ENCODE measurements at regions not wholly inside any gene's neighbourhood (a gene's known extent, or its start where the extent isn't known, plus 50 kb on each side); places are given as distances from the start of the nearest gene placed in this dataset.

GRCh38 chr16:26651884-26652283 lies 414.8 kb upstream of the C16orf82 start:
- Histone ChIP-seq H3K36me3 (ENCODE audit: insufficient read depth) (no peaks in the 10 kb centered on the region), H3K27ac (ENCODE audit: low read depth) (no peak overlapping the region), H3K4me1 (ENCODE audit: insufficient read depth) (no peaks in the 10 kb centered on the region), H3K4me3 (ENCODE audit: low read depth, low read length) (no peak overlapping the region)
- DNase-seq (ENCODE audit: extremely low spot score), result no peak
- 93% methylated on average over 1 of the region's 1 CpG for WGBS

GRCh38 chr16:26658486-26658885 lies 408.2 kb upstream of the C16orf82 start:
- DNase-seq (ENCODE audit: extremely low spot score), result no peak
- H3K4me3 ChIP-seq (ENCODE audit: low read depth, low read length), result no peak overlapping the region
- H3K27ac ChIP-seq (ENCODE audit: low read depth), result no peak overlapping the region
- WGBS, result 69% methylated on average over 2 of the region's 2 CpGs
- H3K4me1 ChIP-seq (ENCODE audit: insufficient read depth), result no peaks in the 10 kb centered on the region
- H3K36me3 ChIP-seq (ENCODE audit: insufficient read depth), result no peaks in the 10 kb centered on the region

GRCh38 chr16:26658915-26659314 lies 407.8 kb upstream of the C16orf82 start:
- Histone ChIP-seq H3K36me3 (ENCODE audit: insufficient read depth) (no peaks in the 10 kb centered on the region), H3K4me3 (ENCODE audit: low read depth, low read length) (no peak overlapping the region), H3K27ac (ENCODE audit: low read depth) (no peak overlapping the region), H3K4me1 (ENCODE audit: insufficient read depth) (no peaks in the 10 kb centered on the region)
- 57% methylated on average over 2 of the region's 2 CpGs for WGBS
- DNase-seq (ENCODE audit: extremely low spot score), result no peak

- Histone ChIP-seq H3K4me3 (ENCODE audit: low read depth, low read length) (no peak overlapping the region), H3K27ac (ENCODE audit: low read depth) (no peak overlapping the region), H3K36me3 (ENCODE audit: insufficient read depth) (no peaks in the 10 kb centered on the region), H3K4me1 (ENCODE audit: insufficient read depth) (no peaks in the 10 kb centered on the region)
- no peak for DNase-seq (ENCODE audit: extremely low spot score)
- WGBS, result 79% methylated on average over 4 of the region's 4 CpGs
These were observed 402.6 kb upstream of the C16orf82 start for GRCh38 chr16:26664086-26664485.

- Histone ChIP-seq H3K4me3 (ENCODE audit: low read depth, low read length) (no peak overlapping the region), H3K36me3 (ENCODE audit: insufficient read depth) (no peaks in the 10 kb centered on the region), H3K27ac (ENCODE audit: low read depth) (no peak overlapping the region), H3K4me1 (ENCODE audit: insufficient read depth) (no peaks in the 10 kb centered on the region)
- DNase-seq (ENCODE audit: extremely low spot score), result no peak
- WGBS, result 41% methylated on average over 13 of the region's 13 CpGs
These were observed 401.4 kb upstream of the C16orf82 start for GRCh38 chr16:26665166-26665939.

GRCh38 chr16:26666486-26666885 lies 400.2 kb upstream of the C16orf82 start:
- no peak for DNase-seq (ENCODE audit: extremely low spot score)
- Histone ChIP-seq H3K27ac (ENCODE audit: low read depth) (no peak overlapping the region), H3K4me3 (ENCODE audit: low read depth, low read length) (no peak overlapping the region), H3K4me1 (ENCODE audit: insufficient read depth) (no peaks in the 10 kb centered on the region), H3K36me3 (ENCODE audit: insufficient read depth) (no peaks in the 10 kb centered on the region)
- 66% methylated on average over 2 of the region's 2 CpGs for WGBS

- 66% methylated on average over 12 of the region's 12 CpGs for WGBS
- Histone ChIP-seq H3K36me3 (ENCODE audit: insufficient read depth) (no peaks in the 10 kb centered on the region), H3K4me1 (ENCODE audit: insufficient read depth) (no peaks in the 10 kb centered on the region), H3K27ac (ENCODE audit: low read depth) (no peak overlapping the region), H3K4me3 (ENCODE audit: low read depth, low read length) (no peak overlapping the region)
- no peak for DNase-seq (ENCODE audit: extremely low spot score)
These were observed 399.4 kb upstream of the C16orf82 start for GRCh38 chr16:26667307-26667706.

- no peak overlapping the region for H3K27ac ChIP-seq (ENCODE audit: low read depth)
- H3K4me3 ChIP-seq (ENCODE audit: low read depth, low read length), result no peak overlapping the region
- WGBS, result 31% methylated on average over 8 of the region's 8 CpGs
- H3K4me1 ChIP-seq (ENCODE audit: insufficient read depth), result no peaks in the 10 kb centered on the region
- H3K36me3 ChIP-seq (ENCODE audit: insufficient read depth), result no peaks in the 10 kb centered on the region
- DNase-seq (ENCODE audit: extremely low spot score), result no peak
These were observed 398.7 kb upstream of the C16orf82 start for GRCh38 chr16:26668026-26668425.

- no peak for DNase-seq (ENCODE audit: extremely low spot score)
- WGBS, result 61% methylated on average over 6 of the region's 6 CpGs
- Histone ChIP-seq H3K36me3 (ENCODE audit: insufficient read depth) (no peaks in the 10 kb centered on the region), H3K4me3 (ENCODE audit: low read depth, low read length) (no peak overlapping the region), H3K4me1 (ENCODE audit: insufficient read depth) (no peaks in the 10 kb centered on the region), H3K27ac (ENCODE audit: low read depth) (no peak overlapping the region)
These were observed 394.5 kb upstream of the C16orf82 start for GRCh38 chr16:26672206-26672605.

- WGBS, result 87% methylated on average over 3 of the region's 3 CpGs
- no peaks in the 10 kb centered on the region for H3K4me1 ChIP-seq (ENCODE audit: insufficient read depth)
- no peak overlapping the region for H3K27ac ChIP-seq (ENCODE audit: low read depth)
- no peak overlapping the region for H3K4me3 ChIP-seq (ENCODE audit: low read depth, low read length)
- DNase-seq (ENCODE audit: extremely low spot score), result no peak
- H3K36me3 ChIP-seq (ENCODE audit: insufficient read depth), result no peaks in the 10 kb centered on the region
These were observed 393.7 kb upstream of the C16orf82 start for GRCh38 chr16:26673011-26673410.

- no peak for DNase-seq (ENCODE audit: extremely low spot score)
- H3K36me3 ChIP-seq (ENCODE audit: insufficient read depth), result no peaks in the 10 kb centered on the region
- H3K4me3 ChIP-seq (ENCODE audit: low read depth, low read length), result no peak overlapping the region
- WGBS, result 68% methylated on average over 4 of the region's 4 CpGs
- no peaks in the 10 kb centered on the region for H3K4me1 ChIP-seq (ENCODE audit: insufficient read depth)
- H3K27ac ChIP-seq (ENCODE audit: low read depth), result no peak overlapping the region
These were observed 386.1 kb upstream of the C16orf82 start for GRCh38 chr16:26680671-26681070.

- Histone ChIP-seq H3K4me3 (ENCODE audit: low read depth, low read length) (no peak overlapping the region), H3K4me1 (ENCODE audit: insufficient read depth) (no peaks in the 10 kb centered on the region), H3K36me3 (ENCODE audit: insufficient read depth) (no peaks in the 10 kb centered on the region), H3K27ac (ENCODE audit: low read depth) (no peak overlapping the region)
- no peak for DNase-seq (ENCODE audit: extremely low spot score)
- 60% methylated on average over 2 of the region's 2 CpGs for WGBS
These were observed 378.6 kb upstream of the C16orf82 start for GRCh38 chr16:26688105-26688504.

- no peak overlapping the region for H3K4me3 ChIP-seq (ENCODE audit: low read depth, low read length)
- H3K4me1 ChIP-seq (ENCODE audit: insufficient read depth), result no peaks in the 10 kb centered on the region
- WGBS, result 78% methylated on average over 7 of the region's 7 CpGs
- H3K36me3 ChIP-seq (ENCODE audit: insufficient read depth), result no peaks in the 10 kb centered on the region
- H3K27ac ChIP-seq (ENCODE audit: low read depth), result no peak overlapping the region
- DNase-seq (ENCODE audit: extremely low spot score), result no peak
These were observed 378.0 kb upstream of the C16orf82 start for GRCh38 chr16:26688699-26689098.

- WGBS, result 78% methylated on average over 1 of the region's 1 CpG
- no peaks in the 10 kb centered on the region for H3K36me3 ChIP-seq (ENCODE audit: insufficient read depth)
- no peak overlapping the region for H3K4me3 ChIP-seq (ENCODE audit: low read depth, low read length)
- no peak overlapping the region for H3K27ac ChIP-seq (ENCODE audit: low read depth)
- no peaks in the 10 kb centered on the region for H3K4me1 ChIP-seq (ENCODE audit: insufficient read depth)
- DNase-seq (ENCODE audit: extremely low spot score), result no peak
These were observed 374.1 kb upstream of the C16orf82 start for GRCh38 chr16:26692658-26693057.

GRCh38 chr16:26697807-26698206 lies 368.9 kb upstream of the C16orf82 start:
- H3K27ac ChIP-seq (ENCODE audit: low read depth), result no peak overlapping the region
- H3K4me3 ChIP-seq (ENCODE audit: low read depth, low read length), result no peak overlapping the region
- DNase-seq (ENCODE audit: extremely low spot score), result no peak
- WGBS, result 72% methylated on average over 2 of the region's 2 CpGs
- H3K36me3 ChIP-seq (ENCODE audit: insufficient read depth), result no peaks in the 10 kb centered on the region
- H3K4me1 ChIP-seq (ENCODE audit: insufficient read depth), result no peaks in the 10 kb centered on the region
